GM21423 (cell line): ENCODE measurements at regions not wholly inside any gene's neighbourhood (a gene's known extent, or its start where the extent isn't known, plus 50 kb on each side); places are given as distances from the start of the nearest gene placed in this dataset.

Source experiments
- ATAC-seq: cut with Tn5 transposase; IDR thresholded peaks from one replicate; pipeline ENCODE4 v1.9.1; 2021; ENCODE audit warnings: mild to moderate bottlenecking, moderate library complexity; ENCODE audit not compliant: unreplicated experiment

DNA sequence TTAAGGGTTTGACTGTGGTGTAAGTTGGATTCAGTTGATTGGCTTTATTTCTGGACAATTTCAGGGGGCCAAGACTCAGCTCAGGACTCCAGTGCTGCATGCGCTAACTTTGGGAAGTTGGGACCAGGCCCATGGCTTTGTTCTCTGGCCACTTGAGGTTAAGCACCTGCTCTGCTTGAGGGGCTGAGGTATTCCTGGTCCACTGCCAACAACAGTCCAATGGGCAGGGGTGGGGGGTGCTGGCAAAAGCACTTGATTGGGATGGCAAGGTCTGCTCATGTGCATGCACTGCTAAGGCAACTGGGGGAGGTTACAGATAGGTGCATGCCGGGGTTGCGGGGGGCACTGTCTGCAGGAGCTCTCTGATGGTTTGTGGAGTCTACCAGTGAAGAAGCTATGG, 52.6 kb upstream of the ASB17 start:
- no peak for ATAC-seq

DNA sequence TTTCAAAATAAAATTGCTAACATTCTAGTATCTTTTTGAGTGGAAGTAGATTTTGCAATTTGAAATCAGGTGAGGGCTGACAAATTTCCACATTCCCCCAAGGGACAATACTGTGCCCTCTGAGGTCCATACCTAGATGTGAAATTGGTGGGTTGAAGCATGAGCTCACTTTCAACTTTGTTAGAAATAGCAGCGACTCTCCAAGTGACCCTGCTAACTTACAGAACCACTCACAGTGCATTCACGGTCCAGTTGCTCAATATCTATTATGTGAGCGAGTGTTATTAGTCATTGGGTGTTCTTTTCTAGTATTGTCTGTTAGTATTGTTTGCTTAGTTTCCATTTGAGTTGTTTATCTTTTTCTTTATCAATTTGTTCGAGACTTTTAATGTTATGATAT, 53.6 kb upstream of the ASB17 start:
- ATAC-seq = peak; percentile 87

DNA sequence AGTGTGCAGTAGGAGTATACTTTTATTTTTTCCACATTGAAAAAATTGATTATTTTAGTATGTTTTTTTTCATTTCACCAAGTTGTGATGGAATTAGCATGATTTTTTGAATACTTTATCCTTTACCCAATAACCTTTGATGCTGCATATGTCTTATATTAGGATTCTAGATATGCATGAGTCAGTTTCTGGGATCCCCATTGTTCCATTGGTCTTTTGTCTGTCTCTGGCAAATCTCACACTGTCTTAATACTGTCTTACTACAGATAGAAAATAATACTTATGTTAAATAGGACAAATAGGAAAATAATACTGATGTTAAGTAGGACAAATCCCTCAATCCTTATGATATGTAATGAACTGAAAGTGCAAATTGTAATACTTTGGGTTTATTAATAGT, 54.3 kb upstream of the ASB17 start:
- no peak for ATAC-seq

DNA sequence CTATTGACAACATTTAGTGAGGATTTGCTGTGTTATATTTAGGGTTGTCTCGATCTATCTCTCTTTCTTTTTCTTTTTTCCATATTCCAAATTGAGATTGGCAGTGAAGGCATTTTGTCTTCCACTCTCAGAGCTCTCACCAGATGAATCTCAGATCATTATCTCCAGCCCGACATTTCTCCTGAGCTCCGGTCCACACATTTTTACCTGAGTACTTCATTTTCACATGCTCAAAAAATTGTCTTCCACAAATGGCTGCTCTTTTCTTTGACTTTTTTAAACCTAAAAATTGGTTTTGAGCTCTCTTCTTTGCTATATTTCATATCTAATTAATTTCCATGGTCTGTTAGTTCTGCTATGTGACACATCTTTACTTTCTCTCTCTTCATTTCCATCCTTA, 56.9 kb upstream of the ASB17 start:
- no peak for ATAC-seq

DNA sequence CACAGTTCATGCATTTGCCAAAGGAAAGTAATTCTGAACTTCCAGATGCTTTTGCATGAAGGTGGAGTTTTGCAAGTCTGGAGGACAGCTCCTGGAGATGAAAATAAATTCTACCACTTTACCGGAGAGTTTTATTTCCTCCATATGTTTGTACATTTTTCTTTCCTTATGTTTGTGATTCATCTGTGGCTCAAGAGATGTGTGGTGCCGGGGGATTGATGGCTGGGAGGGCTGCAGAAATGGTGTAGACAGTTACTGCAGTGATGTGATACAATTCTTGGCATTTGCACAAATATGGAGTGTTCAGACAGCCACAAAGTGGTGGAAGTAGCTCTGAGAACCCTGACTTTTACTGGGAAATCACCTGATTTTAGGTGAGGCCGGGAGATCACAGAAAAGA, 58.5 kb upstream of the ASB17 start:
- ATAC-seq = no peak

DNA sequence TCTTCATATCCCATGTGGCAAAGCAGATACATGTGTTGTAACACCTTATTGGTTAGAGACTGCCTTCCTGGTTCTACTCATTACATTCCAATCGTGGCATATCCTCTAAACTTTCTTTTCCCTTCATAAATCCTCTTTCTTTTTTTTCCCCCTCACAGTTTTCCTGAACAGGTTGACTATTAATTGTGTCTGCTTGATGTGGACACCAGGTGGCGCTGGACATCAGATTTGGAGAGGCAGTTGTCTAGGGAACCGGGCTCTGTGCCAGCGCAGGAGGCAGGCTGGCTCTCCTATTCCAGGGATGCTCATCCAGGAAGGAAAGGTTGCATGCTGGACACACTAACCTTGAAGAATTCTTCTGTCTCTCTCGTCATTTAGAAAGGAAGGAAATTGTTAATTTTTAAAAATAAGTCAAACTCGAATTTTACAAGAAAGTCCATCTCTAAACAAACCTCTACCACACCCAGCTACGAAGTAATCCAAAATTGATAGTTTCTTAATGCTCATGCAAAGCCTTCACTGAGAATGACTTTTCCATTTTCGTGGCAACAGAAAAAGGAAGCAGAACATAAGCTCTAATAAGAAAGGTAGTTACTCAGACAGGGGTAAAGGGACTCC, 59.4 kb upstream of the ASB17 start:
- ATAC-seq = peak; percentile 87

DNA sequence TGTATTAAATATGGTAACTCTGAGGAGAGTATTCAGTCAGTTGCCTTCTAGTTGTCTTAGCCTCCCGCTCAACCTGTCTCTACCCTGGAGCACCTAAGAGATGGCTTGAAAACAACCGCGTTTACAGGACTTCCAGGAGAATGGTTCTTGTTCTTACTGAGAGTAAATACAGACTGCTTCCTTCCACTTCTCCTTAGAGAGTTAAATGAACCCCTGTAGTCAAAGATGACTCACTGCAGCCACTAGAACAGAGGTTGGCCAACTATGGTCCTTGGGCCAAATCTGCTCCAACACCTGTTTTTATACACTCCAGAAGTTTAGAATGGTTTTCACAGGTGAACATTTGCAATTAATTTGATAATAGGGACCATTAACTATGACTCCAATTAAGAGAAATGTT, 60.1 kb upstream of the ASB17 start:
- no peak for ATAC-seq

DNA sequence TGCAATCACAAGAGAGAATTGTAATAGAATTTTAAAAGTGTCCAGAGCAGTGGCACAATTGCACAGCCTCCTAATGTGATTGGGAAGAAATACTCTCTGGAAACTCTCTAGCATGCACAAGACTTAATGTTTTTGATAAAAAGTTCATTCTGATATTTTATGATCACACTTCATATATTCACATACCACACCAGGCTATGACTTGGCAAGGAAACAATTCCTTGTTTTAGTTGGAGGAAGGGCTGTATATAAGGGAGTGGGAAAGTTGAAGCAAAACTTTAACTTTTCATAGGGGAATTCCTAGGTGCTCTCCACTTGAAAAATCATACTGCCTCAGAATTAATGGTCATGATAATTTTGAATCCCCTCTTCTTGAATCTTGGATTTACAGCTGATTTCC, 61.5 kb upstream of the ASB17 start:
- ATAC-seq = no peak

DNA sequence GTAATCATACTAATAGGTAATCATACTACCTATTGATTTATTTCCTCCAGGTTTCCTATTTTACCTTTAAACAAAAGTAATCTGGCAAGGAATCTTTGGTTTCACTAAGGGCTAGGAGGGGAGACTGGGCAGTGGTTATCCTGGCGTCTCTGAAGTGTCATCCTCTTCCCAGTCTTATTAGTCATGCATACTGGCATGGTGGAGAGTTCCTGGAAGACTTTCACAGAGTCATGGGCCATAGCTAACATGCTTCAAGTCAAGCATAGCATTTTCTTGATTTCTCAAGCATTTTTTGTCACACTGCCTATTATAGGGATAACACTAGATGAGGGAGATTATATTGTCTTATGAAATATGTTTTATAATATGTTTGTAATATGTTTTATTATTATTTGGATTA, 64.0 kb upstream of the ASB17 start:
- ATAC-seq = no peak

DNA sequence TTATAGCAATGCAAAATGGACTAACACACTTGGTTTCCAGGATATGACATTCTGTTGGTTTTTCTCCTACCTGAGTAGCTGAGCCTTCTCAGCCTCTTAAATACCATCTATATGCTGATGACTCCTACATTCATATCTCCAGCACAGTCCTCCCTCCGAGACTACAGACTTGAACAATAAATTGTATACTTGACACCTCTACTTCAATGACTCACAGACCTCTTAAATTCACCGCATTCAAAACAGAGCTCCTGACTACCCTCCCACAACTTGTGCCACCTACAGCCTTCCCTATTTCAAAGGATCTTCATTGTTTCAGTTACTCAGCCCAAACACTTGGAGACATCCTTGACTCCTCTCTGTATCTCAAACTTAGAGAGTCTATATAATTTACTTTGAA, 66.8 kb upstream of the ASB17 start:
- no peak for ATAC-seq

DNA sequence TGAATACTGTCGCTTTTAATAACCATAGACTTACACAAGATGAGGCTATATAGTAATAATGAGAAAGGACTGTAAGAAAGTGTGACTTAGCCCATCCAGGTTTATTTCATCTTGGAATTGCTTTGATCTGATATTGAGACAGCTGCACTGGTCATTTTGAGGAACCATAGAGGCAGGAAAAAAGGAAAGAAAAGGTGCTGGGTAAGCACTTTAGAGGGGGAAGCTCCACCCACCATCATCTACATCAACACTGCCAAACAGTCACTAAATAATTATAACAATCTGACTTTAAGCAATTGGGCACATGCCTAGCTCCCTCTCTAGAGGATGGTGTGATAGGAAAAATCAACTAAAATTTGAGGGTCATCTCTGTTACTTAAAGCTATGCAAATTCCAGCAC, 70.6 kb upstream of the ST6GALNAC3 start:
- ATAC-seq = no peak

DNA sequence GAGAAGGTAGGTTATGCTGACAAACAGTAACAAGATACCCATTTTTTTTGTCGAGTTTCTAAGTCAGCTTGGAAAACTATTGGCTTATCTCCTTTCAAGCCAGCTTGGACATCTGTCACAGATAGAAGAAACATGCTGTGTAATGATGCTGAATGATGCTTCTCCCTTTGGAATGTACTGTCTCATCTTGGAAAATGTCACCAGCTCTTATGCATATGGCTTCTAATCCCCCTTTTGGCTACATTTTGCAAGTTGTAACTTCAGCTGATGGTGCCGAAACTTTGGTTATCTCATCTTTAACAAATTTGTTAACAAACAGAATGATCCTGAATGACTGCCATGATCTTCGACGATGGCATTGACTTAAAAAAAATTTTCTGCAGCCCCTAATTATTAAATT, 68.8 kb upstream of the ST6GALNAC3 start:
- no peak for ATAC-seq

DNA sequence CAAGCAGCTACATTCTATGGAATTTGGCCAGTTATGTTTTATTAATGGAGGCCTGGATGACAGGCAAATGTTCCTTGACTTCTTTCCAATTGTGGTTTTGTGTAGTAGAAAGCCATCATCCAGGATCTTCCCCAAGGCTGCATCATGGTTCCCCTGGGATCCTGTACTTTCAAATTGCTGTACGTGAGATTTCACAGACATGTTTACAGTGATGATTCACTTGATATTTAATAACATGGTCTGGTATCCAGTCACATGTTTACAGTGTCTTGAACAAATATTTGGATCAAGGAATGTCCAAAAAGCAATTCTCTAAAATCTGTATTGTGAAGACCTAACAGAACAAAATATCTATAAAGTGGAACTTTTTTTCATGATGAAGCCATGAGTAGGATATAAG, 68.3 kb upstream of the ST6GALNAC3 start:
- ATAC-seq = no peak

DNA sequence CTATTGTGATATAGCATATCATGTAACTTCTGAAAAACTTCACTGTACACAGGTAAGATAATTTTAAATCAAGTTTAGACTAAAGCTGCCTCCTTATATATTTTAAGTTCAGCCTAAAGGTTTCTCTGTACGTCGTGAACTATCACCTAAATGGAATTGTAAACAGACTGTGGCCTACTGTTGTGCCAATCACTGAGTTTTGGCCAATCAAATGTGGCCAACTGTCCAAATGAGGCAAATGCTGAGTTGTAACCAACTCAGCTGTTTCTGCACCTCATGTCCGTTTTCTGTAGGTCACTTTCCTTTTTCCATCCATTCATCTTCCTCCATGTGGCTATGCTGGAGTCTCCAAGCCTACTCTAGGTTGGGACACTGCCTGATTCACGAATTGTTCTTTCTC, 63.7 kb upstream of the ST6GALNAC3 start:
- ATAC-seq = no peak

DNA sequence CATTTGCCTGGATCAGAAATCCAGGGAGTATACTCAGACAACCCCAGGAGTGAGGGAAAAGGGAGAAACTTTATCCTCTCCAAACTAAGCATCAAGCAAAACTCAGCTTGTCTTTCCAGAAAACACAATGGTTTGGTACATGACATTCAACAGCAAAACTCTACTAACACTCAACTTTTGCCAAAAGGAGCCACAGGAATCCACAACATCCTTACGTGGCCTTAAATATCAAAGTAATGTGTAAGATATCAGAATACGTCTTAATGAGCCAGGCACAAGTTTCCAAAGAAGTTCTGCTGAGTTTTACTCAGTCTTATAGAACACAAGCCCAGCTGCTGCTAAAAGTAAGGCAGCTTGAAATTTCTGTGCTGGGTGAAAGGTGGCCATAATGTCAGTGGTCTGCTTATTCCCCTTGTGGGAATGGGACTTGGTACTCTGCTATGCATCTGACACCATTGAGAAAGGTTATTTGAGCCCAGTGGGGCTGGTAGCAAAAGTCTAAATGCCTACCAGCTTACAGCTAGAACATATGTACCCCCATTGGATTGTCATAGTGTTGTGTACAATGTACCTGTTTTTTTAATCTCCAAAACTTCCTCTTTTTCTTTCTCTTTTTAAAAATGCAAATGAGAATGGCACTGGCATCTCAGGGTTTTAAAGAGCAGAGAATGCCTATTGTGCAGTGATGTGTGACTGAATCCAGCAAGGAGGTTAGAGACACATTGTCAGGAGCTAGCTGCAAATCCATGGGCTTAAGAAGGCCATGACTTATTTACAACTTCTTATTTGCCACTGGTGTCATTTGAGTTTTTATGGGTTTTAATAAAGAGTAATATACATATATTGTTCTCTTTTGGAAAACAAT, 62.0 kb upstream of the ST6GALNAC3 start:
- ATAC-seq = no peak

DNA sequence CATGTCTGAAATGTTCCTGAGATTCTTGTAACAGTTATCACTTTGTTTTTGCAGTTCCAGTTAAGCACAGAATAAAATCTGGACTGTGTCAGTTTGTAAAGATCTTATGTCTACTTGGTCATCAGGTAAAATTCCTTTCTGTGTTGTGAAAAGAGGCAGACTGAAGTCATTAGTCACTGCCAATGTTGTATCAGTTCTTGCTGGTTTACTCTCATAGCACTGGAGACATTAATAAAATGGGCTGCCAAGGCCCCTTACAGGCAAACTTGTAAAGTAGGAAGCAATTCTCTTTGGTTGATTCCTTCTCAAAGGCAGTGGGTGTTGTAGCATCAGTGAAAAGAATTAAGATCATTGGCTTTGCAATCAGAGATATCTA, 61.4 kb upstream of the ST6GALNAC3 start:
- no peak for ATAC-seq

DNA sequence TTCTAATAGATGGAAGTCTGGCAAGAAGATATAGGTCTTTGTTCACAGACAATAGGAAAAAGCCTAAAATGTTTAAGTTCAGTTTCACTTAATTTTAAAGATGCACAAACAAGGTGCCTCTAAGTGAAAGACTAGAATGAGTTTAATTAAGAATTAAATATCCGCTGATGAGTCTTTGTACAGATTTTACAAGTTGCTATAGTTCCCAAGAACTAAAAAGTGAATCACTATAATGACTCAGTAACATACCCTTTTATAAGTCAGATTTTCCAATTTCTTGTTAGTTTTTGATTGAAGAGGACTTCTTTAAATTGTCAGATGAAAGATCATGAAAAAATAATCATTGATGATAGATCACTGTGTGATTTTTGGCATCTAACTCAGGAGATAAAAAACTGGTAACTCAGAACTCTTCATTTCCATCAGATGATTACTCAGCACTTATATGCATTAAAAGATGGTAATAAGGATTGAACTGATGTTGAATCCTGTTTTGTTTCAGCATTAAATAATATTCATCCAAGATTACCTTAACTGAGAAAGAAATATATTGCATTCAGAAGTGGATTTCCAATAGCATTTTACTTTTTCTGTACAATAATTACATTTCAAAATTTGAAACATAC, 59.0 kb upstream of the ST6GALNAC3 start:
- ATAC-seq = no peak

DNA sequence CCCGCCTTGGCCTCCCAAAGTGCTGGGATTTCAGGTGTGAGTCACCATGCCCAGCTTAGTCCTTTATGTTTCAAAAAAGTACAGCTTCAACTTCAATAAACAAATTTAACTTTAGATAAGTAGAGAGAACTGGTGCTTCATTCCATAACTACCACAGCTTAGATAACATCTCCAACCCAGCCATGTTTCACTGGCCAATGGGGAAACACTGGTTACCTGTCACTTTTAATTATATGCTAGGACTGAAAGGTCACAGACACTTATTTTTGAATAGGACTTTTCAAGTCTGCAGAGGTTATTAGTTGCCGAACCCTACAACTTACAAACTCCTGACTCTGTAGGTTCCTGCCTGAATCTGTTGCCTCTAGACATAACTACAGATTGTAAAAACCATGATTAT, 56.5 kb upstream of the ST6GALNAC3 start:
- ATAC-seq = no peak

DNA sequence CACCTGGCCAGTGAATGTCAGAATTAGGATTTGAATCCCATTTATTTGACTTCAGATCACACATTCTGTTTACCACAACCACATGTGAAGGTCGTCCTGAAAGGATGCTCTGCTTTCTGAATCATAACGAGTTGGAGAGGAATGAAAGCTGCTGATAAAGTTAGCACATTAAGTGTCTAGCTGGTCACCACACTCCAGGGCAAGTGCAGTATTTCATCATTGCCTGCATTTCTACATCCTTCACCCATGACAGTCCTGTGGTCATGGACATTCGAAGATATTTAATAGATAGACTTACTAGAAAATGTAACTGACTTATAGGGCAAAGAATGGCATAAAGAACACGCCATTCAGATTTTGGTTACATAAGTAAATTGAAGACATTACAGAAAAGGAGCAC, 52.7 kb upstream of the ST6GALNAC3 start:
- no peak for ATAC-seq

DNA sequence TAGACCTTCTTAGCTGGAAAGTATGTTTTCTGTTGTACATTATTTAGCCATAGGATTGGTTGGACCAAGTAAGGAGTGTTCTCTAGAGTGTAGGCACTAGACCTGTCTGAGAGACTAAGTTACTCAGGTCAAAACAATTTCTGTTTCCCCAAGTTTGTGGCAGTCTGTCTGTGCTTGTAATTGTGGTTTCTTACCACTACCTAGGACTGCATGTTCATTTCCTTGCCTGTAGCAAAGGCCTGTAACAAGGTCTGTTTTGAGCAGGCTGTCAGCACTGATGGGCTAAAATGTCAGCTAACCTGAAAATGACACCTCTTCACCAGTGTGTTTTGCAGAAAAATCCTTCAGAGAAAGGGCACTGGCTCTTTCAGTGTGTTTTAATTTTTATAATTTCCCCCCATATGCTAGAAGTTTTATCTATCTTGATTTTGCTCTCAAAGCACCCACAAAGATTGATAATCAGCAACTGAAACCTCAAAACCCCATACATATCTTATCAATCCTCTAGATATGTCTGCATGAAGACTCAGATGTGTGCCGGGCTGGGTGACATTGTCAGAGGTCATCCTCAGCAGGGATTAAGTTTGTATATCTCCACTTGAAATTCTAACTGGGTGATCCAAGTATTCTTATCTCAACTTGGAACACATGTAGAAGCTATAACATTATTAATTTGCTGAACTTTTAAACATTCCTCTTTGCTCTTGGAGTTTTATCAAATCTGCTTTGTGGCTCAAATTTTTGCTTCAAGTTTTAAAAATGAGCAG, 50.7 kb upstream of the ST6GALNAC3 start:
- ATAC-seq = no peak
